Rectal smooth muscle tissue (tissue), 1 donor: ENCODE measurements at regions not wholly inside any gene's neighbourhood (a gene's known extent, or its start where the extent isn't known, plus 50 kb on each side); places are given as distances from the start of the nearest gene placed in this dataset.

Source experiments
- H3K27ac ChIP-seq: one replicate; pipeline ENCODE4 v1.7.0; 2013; ENCODE audit warnings: low read depth, low read length, inconsistent platforms
- H3K27me3 ChIP-seq: one replicate; pipeline ENCODE4 v1.7.0; 2013; ENCODE audit warnings: low read length; ENCODE audit not compliant: control insufficient read depth, insufficient read depth
- H3K36me3 ChIP-seq: one replicate; pipeline ENCODE4 v1.7.0; 2013; ENCODE audit warnings: low read length; ENCODE audit not compliant: control insufficient read depth, insufficient read depth
- H3K4me1 ChIP-seq: one replicate; pipeline ENCODE4 v1.7.0; 2013; ENCODE audit warnings: low read length; ENCODE audit not compliant: control insufficient read depth, insufficient read depth
- H3K4me3 ChIP-seq: one replicate; pipeline ENCODE4 v1.7.0; 2013; ENCODE audit warnings: low read length
- H3K9ac ChIP-seq: one replicate; pipeline ENCODE4 v1.7.0; 2013; ENCODE audit warnings: low read length

GRCh38 chr9:84393266-84393950 is 52.9 kb upstream of the SLC28A3 start:
- H3K4me3 ChIP-seq = no peak overlapping the region
- no peaks in the 10 kb centered on the region for H3K27me3 ChIP-seq
- no peak overlapping the region for H3K9ac ChIP-seq
- no peaks in the 10 kb centered on the region for H3K36me3 ChIP-seq
- H3K4me1 ChIP-seq = no peaks in the 10 kb centered on the region
- no peak overlapping the region for H3K27ac ChIP-seq

GRCh38 chr9:84394036-84394435 is 53.5 kb upstream of the SLC28A3 start:
- H3K4me3 ChIP-seq = no peak overlapping the region
- no peaks in the 10 kb centered on the region for H3K27me3 ChIP-seq
- no peaks in the 10 kb centered on the region for H3K36me3 ChIP-seq
- no peaks in the 10 kb centered on the region for H3K4me1 ChIP-seq
- H3K27ac ChIP-seq = no peak overlapping the region
- no peak overlapping the region for H3K9ac ChIP-seq

- no peaks in the 10 kb centered on the region for H3K27me3 ChIP-seq
- no peak overlapping the region for H3K27ac ChIP-seq
- no peaks in the 10 kb centered on the region for H3K4me1 ChIP-seq
- H3K9ac ChIP-seq = no peak overlapping the region
- H3K36me3 ChIP-seq = no peaks in the 10 kb centered on the region
- H3K4me3 ChIP-seq = no peak overlapping the region
Observed at GRCh38 chr9:84397151-84397728, 56.7 kb upstream of the SLC28A3 start.

- H3K27ac ChIP-seq = no peak overlapping the region
- H3K9ac ChIP-seq = no peak overlapping the region
- no peaks in the 10 kb centered on the region for H3K36me3 ChIP-seq
- H3K4me1 ChIP-seq = no peaks in the 10 kb centered on the region
- H3K27me3 ChIP-seq = no peaks in the 10 kb centered on the region
- H3K4me3 ChIP-seq = no peak overlapping the region
Observed at GRCh38 chr9:84397822-84398221, 57.3 kb upstream of the SLC28A3 start.

- no peak overlapping the region for H3K27ac ChIP-seq
- H3K27me3 ChIP-seq = no peaks in the 10 kb centered on the region
- H3K9ac ChIP-seq = no peak overlapping the region
Observed at GRCh38 chr9:84402517-84402916, 62.0 kb upstream of the SLC28A3 start.

GRCh38 chr9:84403288-84403687 is 62.7 kb upstream of the SLC28A3 start:
- H3K27ac ChIP-seq = no peak overlapping the region
- no peaks in the 10 kb centered on the region for H3K36me3 ChIP-seq
- H3K4me1 ChIP-seq = no peaks in the 10 kb centered on the region
- H3K27me3 ChIP-seq = no peaks in the 10 kb centered on the region
- H3K9ac ChIP-seq = no peak overlapping the region
- H3K4me3 ChIP-seq = no peak overlapping the region

More at GRCh38 chr9:84402517-84402916, 62.0 kb upstream of the SLC28A3 start:
- Histone ChIP-seq H3K4me3 (no peak overlapping the region), H3K4me1 (no peaks in the 10 kb centered on the region), H3K36me3 (no peaks in the 10 kb centered on the region)

GRCh38 chr9:84404095-84404686 is 63.6 kb upstream of the SLC28A3 start:
- no peak overlapping the region for H3K27ac ChIP-seq
- H3K27me3 ChIP-seq = no peaks in the 10 kb centered on the region
- H3K9ac ChIP-seq = no peak overlapping the region
- no peak overlapping the region for H3K4me3 ChIP-seq
- no peaks in the 10 kb centered on the region for H3K4me1 ChIP-seq
- H3K36me3 ChIP-seq = no peaks in the 10 kb centered on the region

GRCh38 chr9:84405667-84406066 is 65.1 kb upstream of the SLC28A3 start:
- no peaks in the 10 kb centered on the region for H3K27me3 ChIP-seq
- H3K27ac ChIP-seq = no peak overlapping the region
- no peaks in the 10 kb centered on the region for H3K36me3 ChIP-seq
- H3K4me3 ChIP-seq = no peak overlapping the region
- no peaks in the 10 kb centered on the region for H3K4me1 ChIP-seq
- H3K9ac ChIP-seq = no peak overlapping the region

GRCh38 chr9:84408416-84408815 is 67.9 kb upstream of the SLC28A3 start:
- no peak overlapping the region for H3K27ac ChIP-seq
- H3K27me3 ChIP-seq = no peaks in the 10 kb centered on the region
- no peaks in the 10 kb centered on the region for H3K4me1 ChIP-seq
- no peak overlapping the region for H3K4me3 ChIP-seq
- H3K9ac ChIP-seq = no peak overlapping the region
- no peaks in the 10 kb centered on the region for H3K36me3 ChIP-seq

- H3K27ac ChIP-seq = no peak overlapping the region
- H3K36me3 ChIP-seq = no peaks in the 10 kb centered on the region
- no peak overlapping the region for H3K9ac ChIP-seq
- no peaks in the 10 kb centered on the region for H3K27me3 ChIP-seq
- H3K4me1 ChIP-seq = no peaks in the 10 kb centered on the region
- no peak overlapping the region for H3K4me3 ChIP-seq
Observed at GRCh38 chr9:84411683-84412267, 71.2 kb upstream of the SLC28A3 start.

GRCh38 chr9:84412654-84413053 is 72.1 kb upstream of the SLC28A3 start:
- H3K27ac ChIP-seq = no peak overlapping the region
- no peaks in the 10 kb centered on the region for H3K27me3 ChIP-seq
- H3K4me1 ChIP-seq = no peaks in the 10 kb centered on the region
- H3K9ac ChIP-seq = no peak overlapping the region
- no peaks in the 10 kb centered on the region for H3K36me3 ChIP-seq
- H3K4me3 ChIP-seq = no peak overlapping the region

- Histone ChIP-seq H3K4me1 (no peaks in the 10 kb centered on the region), H3K4me3 (no peak overlapping the region), H3K9ac (no peak overlapping the region), H3K27me3 (no peaks in the 10 kb centered on the region), H3K27ac (no peak overlapping the region), H3K36me3 (no peaks in the 10 kb centered on the region)
Observed at GRCh38 chr9:84413301-84413700, 72.7 kb upstream of the SLC28A3 start.
